HG03558 (cell line): ENCODE measurements at regions not wholly inside any gene's neighbourhood (a gene's known extent, or its start where the extent isn't known, plus 50 kb on each side); places are given as distances from the start of the nearest gene placed in this dataset.
"Not testable (repeated sequence)": the region's sequence is repeated elsewhere in the genome, so short reads cannot be mapped to it uniquely, and the experiment has no call there.

Experiments
- ATAC-seq: cut with Tn5 transposase; IDR thresholded peaks from one replicate; pipeline ENCODE4 v1.9.1; 2021; ENCODE audit warnings: moderate number of reproducible peaks; ENCODE audit not compliant: unreplicated experiment; ENCODE audit errors: extremely low read depth

- ATAC-seq, result no peak
Observed at GRCh38 chr1:182235952-182236650, 155.5 kb downstream of the GLUL start.

DNA sequence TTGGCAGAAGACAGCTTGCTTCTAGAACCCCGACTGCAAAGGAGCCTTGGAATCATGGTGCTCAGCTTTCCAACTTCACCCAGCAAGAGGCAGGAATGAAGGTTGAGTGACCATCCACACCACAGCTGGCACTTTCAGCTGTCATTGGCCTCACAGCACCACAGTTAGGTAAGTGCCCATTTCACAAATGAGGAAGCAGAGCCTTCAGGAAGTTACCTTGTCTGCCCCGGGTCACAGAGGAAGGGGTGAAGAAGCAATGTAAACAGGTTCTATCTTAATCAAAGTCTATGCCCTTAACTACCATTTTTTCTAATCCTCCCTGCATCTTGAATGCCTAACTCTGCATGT lies 156.0 kb downstream of the GLUL start:
- ATAC-seq, result no peak

GRCh38 chr1:182229921-182230491 lies 161.6 kb downstream of the GLUL start:
- no peak for ATAC-seq

GRCh38 chr1:182229451-182229850 lies 162.1 kb downstream of the GLUL start:
- no peak for ATAC-seq

DNA sequence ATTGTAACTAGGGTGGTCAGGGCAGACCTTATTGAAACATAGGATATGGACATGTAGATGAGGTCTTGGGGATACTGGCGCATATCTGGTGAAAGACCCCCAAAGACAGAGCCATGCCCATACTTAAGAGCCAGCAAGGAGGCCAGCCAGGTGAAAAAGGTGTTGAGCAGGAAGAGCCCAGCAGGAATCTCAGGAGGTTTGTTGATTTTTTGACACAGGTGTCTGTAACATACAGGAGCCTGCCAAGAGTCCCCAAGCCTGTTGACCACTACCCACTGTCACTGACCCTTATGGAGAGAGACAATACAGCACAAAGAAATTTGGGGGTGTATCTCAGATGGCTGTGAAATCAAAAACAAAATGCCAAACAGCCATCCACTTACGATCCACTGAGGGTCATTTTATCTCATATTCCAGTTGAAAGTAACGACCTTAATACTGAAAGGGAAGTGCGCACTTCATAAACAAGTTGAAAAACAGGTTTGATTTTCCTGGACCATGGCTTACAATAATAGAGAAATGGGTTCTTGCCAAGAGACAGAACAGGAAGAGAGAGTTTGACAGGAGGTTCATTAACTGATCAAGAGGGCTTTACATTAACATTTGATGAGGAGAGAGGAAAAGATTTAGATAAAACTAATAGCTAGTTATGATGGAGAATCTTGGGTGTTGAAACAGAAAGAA lies 163.6 kb downstream of the GLUL start:
- no peak for ATAC-seq

DNA sequence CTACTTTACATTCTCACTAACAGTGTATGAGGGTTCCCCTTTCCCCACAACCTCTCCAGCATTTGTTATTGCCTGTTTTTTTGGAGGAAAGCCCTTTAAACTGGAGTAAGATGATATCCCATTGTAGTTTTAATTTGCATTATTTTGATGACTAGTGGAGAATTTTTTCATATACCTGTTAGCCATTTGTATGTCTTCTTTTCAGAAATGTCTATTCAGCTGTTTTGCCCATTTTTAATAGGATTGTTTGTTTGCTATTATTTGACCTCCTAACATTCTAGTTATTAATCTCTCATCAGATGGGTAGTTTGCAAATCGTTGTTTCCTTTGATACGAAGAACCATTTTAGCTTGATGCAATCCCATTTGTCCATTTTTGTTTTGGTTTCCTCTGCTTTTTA lies 165.0 kb downstream of the GLUL start:
- ATAC-seq, result no peak

DNA sequence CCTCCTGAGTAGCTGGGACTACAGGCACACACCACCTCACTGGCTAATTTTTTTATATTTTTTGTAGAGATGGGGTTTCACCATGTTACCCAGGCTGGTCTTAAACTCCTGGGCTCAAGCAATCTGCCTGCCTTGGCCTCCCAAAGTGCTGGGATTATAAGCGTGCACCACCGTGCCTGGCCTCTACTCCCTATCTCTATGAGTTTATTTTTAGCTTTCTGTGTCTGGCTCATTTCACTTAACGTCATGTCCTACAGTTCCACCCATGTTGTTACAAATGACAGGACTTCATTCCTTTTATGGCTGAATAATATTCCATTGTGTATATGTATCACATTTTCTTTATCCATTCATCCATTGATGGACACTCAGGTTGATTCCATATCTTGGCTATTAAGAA lies 164.2 kb upstream of the ZNF648 start:
- not testable (repeated sequence) for ATAC-seq

GRCh38 chr1:182221990-182222389 lies 160.5 kb upstream of the ZNF648 start:
- not testable (repeated sequence) for ATAC-seq

DNA sequence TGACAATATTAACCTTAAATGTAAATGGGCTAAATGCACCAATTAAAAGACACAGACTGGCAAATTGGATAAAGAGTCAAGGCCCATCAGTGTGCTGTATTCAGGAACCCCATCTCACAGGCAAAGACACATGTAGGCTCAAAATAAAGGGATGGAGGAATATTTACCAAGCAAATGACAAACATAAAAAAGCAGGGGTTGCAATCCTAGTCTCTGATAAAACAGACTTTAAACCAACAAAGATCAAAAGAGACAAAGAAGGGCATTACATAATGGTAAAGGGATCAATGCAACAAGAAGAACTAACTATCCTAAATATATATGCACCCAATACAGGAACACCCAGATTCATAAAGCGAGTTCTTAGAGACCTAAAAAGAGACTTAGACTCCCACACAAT lies 159.9 kb upstream of the ZNF648 start:
- ATAC-seq, result not testable (repeated sequence)

GRCh38 chr1:182217967-182218366 lies 156.5 kb upstream of the ZNF648 start:
- no peak for ATAC-seq

DNA sequence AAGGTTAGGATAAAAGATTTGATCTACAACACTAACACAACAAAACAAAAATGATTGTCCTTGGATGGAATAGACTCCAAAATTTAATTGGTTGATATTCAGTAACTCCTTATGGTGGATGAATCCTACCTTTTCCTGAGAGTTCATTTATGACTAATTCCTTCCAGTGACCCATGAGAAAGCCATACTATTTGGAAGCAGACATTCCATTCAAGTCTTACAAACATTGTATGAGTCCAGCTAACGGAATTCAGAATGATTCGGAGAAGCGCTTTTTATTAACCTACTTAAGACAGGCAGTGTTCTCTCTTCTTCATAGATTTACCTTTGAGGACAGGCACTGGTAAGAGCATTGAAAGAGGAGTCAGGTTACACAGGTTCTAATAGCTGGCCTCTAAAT lies 155.6 kb upstream of the ZNF648 start:
- no peak for ATAC-seq

GRCh38 chr1:182215764-182216163 lies 154.3 kb upstream of the ZNF648 start:
- ATAC-seq, result no peak

DNA sequence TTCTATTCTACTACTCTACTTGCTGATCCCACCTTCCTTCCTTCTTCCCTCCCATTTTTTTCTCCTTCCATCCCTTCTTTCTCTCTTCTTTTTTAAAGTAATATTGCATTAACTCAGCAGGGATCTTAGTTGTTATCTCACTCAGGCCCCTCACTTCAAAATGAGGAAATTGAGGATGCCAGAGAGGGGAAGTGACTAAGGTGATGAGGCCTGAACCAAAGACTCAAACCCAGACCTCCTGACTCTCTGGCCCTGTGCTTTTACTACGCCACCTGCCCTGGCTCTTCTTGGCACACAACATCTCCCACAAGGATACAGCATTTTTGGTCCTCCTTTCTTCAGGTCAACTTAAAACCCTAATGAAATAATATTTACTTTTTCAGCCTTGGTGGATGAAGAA lies 151.7 kb upstream of the ZNF648 start:
- no peak for ATAC-seq

DNA sequence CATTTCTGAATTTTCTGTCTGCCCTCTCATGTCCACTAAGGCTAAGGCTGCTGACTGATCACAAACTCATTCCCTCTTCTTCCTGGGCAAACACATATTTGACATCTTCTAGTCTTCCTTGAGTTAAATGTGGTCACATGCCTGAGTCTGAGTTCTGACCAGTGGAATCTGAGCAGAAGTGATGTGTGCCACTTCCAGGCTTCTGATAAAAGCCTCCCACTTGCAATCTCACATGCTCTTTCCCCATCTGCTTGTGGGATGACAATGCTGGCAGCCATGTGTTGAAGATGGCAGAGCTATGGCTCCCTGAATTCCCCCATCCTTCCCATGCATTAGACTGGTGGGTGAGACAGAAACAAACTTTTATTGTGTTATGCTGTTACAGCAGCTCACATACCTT lies 149.9 kb upstream of the ZNF648 start:
- ATAC-seq, result no peak

- no peak for ATAC-seq
Observed at GRCh38 chr1:182210417-182210816, 148.9 kb upstream of the ZNF648 start.

DNA sequence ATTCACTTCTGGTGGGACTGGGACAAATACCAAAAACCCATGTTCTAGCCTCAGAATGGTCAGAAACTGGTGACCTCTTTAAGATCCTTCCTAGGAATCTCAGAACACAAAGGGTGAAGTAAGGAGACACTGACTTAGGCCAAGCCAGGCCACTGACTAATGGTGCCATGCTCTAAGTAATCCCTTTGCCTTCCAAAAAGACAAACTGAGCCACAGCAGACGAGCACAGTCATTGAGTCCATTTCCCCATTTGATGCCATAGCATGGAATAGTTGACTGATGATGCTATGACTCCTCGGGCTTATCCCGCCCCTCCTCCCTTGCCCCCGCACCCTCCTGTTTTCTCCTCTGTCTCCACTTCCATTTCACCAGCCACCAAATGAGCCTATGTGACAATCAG lies 145.8 kb upstream of the ZNF648 start:
- no peak for ATAC-seq

GRCh38 chr1:182206626-182207239 lies 145.2 kb upstream of the ZNF648 start:
- ATAC-seq, result no peak

DNA sequence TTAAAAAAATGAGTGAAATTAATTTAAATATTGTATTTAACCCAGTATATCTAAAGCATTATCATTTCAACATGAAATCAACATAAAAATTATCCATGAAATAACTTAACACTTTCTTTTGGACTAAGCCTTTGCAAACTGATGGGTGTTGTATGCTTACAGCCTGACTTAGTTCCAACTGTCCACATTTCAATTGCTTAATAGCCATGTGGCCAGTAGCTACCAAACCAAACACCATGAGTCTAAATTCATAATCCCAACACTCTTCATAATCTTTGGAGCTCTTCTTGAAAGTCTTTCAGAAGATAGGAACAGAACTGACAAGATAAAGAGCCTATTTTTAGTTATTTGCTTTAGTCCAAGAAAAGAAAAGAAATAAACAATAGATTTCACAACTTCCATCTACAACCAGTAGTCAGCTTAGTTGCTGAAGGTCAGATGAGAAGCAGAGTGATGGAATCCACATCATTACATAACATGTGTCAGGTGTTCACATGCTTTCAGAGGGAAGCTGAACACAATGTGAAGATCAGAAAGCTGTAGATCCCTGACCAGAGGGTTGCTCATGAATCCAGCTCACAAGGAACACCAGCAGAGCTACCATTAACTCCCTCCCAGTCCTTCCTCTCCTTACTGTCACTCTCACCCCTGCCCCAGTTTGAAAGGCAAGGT lies 144.0 kb upstream of the ZNF648 start:
- ATAC-seq, result no peak

GRCh38 chr1:182203191-182203875 lies 141.8 kb upstream of the ZNF648 start:
- no peak for ATAC-seq

DNA sequence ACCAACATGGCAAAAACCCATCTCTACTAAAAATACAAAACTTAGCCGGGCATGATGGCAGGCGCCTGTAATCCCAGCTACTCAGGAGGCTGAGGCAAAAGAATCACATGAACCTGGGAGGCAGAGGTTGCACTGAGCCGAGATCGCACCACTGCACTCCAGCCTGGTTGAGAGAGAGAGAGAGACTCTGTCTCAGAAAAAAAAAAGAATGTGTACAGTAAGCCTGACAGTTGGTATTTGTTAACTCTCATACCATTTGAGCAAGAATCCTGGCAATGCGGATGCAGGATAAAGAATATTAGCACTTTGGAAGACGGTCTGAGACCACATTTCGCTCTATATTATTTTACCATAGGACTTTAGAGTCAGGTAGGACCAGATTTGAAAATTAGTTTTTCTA lies 140.0 kb upstream of the ZNF648 start:
- not testable (repeated sequence) for ATAC-seq
